Bronchial epithelial cell (primary cell): ENCODE measurements at regions not wholly inside any gene's neighbourhood (a gene's known extent, or its start where the extent isn't known, plus 50 kb on each side); places are given as distances from the start of the nearest gene placed in this dataset.

ENCODE experiments used
- DNase-seq: peaks from one replicate; pipeline ENCODE4 v3.0.0-alpha.2; 2010; ENCODE audit warnings: low read depth
- FAIRE-seq: peaks from 2 replicates; lab custom pipeline; 2011; peaks lifted over from hg19 to GRCh38; lab: Jason Lieb, UNC
- H3K27me3 ChIP-seq: 2 replicates; pipeline ENCODE4 v1.5.1; 2011; ENCODE audit warnings: low read length; ENCODE audit not compliant: control insufficient read depth, insufficient read depth
- H3K36me3 ChIP-seq: 2 replicates; pipeline ENCODE4 v1.5.1; 2011; ENCODE audit warnings: low read length; ENCODE audit not compliant: control insufficient read depth, insufficient read depth
- H3K4me3 ChIP-seq: 2 replicates; pipeline ENCODE4 v1.5.1; 2011; ENCODE audit warnings: mild to moderate bottlenecking, low read depth, low read length, control low read depth
- CTCF ChIP-seq: IDR thresholded peaks from 2 replicates; pipeline ENCODE4 v1.5.1; 2011; ENCODE audit warnings: mild to moderate bottlenecking, moderate library complexity, low read length, control low read depth, inconsistent platforms; ENCODE audit not compliant: insufficient read depth, severe bottlenecking

- FAIRE-seq (no peak), DNase-seq (no peak)
- Histone ChIP-seq H3K36me3 (no peaks in the 10 kb centered on the region), H3K27me3 (no peaks in the 10 kb centered on the region), H3K4me3 (no peak overlapping the region)
- TF ChIP-seq CTCF, result no peak
Observed at GRCh38 chr13:33766329-33767123, 51.4 kb upstream of the RFC3 start.

GRCh38 chr13:33767140-33767539 is 50.8 kb upstream of the RFC3 start:
- TF ChIP-seq CTCF, result no peak
- FAIRE-seq (no peak), DNase-seq (no peak)
- Histone ChIP-seq H3K36me3 (no peaks in the 10 kb centered on the region), H3K4me3 (no peak overlapping the region), H3K27me3 (no peaks in the 10 kb centered on the region)
